HK-2 (cell line): ENCODE measurements at regions not wholly inside any gene's neighbourhood (a gene's known extent, or its start where the extent isn't known, plus 50 kb on each side); places are given as distances from the start of the nearest gene placed in this dataset.
"Not testable (repeated sequence)": the region's sequence is repeated elsewhere in the genome, so short reads cannot be mapped to it uniquely, and the experiment has no call there.

Source experiments
- DNase-seq: peaks from one replicate; pipeline ENCODE4 v3.0.0-alpha.2; 2018; ENCODE audit not compliant: unreplicated experiment

DNA sequence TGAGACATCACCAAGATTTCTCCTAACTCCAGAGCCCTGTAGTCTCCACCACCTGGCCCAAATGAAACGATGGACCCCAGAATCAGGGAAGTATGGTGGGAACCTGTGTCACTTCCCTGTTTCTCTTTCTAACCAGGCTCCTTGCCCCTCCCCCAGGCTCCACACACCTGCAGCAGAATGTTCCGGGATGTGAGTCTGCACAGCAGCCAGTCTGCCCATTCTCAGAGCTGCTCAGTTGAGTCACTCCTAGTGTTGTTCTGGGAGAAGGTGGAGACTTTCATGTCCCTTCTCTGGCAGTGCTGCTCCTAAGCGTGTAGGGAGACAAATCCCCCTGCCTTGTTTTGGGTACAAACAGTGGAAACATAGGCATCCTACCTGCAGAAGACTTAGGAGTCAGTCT lies 76.0 kb upstream of the XPA start:
- no peak for DNase-seq

DNA sequence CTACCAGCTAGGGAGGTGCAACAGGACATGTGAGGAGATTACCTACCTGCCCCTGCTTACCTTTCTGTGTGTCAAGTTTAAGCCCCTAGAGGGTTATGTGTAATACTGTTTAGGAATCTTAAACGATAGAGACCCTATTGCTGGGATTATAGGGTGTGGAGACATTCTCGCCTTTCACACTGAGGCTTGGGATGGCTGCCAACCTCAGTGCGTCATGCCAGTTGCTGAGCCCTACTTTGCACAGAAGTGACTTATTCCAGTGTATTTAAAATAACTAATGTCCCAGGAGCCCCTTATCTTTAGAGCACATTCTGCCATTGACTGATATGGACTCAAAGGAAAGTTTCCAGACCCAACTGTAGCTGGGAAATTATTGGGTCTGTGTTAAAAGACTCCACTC lies 76.6 kb upstream of the XPA start:
- DNase-seq, result no peak

DNA sequence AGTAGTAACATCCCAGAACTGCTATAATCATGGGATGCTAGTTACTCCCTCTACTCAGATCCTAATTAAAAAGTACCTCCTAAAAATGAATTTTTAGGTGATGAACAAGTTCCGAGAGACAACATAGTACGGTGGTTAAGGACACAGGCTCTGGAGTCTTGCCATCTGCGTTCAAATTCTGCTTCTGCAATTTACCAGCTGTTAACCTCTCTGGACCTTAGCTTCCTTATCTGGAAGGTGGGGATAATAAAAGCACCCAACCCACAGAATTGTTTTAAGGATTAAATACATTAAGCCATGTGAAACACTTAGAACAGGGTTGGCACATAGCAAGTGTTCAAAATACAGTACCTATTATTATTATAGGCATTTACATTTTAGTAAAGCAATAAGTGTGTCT lies 77.5 kb upstream of the XPA start:
- no peak for DNase-seq

DNA sequence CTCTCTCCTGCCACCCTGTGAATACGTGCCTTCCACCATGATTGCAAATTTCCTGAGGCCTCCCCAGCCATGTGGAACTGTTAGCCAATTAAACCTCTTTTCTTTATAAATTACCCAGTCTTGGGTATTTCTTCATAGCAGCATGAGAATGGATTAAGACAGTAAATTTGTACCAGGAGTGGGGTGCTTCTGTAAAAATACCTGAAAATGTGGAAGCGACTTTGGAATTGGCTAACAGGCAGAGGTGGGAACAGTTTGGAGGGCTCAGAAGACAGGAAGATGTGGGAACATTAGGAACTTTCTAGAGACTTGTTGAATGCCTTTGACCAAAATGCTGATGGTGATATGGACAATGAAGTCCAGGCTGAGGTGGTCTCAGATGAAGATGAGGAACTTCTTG lies 74.3 kb upstream of the FOXE1 start:
- DNase-seq, result not testable (repeated sequence)

DNA sequence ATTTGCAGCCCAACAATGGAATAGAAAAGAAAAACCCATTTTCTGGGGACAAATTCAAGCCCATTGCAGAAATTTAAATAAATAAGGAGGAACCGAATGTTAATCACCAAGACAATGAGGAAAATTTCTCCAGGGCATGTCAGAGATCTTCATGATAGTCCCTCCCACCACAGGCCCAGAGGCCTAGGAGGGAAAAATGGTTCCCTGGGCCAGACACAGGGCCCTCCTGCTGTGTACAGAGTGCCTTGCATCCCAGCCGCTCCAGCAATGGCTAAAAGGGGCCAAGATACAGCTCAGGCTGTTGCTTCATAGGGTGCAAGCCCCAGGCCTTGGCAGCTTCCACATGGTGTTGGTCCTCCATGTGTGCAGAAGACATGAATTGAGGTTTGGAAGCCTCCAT lies 73.4 kb upstream of the FOXE1 start:
- DNase-seq, result no peak

DNA sequence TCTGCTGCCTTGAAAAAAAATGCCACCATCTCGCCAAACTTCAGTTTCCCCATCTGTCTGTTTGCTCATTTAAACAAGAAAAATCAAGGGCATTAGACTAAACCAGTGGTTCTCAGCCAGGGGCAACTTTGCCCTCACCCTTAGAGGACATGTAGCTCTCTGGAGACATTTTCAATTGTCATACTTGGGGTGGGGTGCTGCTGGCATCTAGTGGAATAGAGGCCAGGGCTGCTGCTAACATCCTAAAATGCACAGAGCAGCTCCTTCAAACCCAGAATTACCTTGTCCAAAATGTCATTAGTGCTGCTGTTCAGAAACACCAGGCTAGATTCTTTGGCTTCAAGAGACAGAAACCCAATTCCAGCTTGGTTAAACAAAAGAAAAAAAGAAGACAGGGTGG lies 71.1 kb upstream of the FOXE1 start:
- DNase-seq, result no peak

DNA sequence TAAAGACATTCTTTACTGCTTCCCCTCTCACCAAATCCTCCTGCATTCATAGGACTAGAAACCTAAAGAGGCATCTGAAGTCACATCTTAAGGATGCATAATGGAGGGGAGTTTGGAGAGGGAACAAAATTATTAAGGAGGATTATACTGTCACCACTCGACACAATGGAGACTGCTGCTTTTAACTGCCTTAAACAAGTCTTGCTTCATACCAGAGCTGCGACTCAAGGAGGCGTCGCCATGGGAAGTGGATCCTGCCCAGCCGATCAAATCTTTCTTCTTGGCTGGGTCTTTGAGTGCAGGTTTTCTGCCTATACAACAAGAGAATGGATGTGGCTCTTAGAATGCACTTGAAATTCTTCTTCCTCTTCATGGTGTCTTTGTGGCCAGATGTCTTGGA lies 66.7 kb upstream of the FOXE1 start:
- DNase-seq, result peak; percentile 41

DNA sequence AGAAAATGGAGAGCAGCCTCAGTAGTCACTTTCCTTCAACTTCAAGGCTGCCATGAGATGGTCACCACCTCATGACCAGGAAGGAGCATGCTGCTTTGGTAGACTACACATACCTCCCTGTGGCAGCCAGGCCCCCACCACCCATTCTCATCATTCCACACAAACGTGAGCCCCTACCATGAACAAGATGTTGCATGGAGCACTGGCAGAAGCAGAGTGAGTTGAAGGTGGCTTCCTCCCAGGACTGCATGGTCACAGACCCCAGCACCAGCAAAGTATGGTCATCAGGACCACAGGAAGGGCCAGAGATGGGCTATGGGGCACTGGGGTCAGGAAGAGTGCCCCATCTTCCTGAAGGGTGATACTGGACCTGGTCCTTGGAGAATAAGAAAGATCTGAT lies 65.5 kb upstream of the FOXE1 start:
- DNase-seq, result no peak

DNA sequence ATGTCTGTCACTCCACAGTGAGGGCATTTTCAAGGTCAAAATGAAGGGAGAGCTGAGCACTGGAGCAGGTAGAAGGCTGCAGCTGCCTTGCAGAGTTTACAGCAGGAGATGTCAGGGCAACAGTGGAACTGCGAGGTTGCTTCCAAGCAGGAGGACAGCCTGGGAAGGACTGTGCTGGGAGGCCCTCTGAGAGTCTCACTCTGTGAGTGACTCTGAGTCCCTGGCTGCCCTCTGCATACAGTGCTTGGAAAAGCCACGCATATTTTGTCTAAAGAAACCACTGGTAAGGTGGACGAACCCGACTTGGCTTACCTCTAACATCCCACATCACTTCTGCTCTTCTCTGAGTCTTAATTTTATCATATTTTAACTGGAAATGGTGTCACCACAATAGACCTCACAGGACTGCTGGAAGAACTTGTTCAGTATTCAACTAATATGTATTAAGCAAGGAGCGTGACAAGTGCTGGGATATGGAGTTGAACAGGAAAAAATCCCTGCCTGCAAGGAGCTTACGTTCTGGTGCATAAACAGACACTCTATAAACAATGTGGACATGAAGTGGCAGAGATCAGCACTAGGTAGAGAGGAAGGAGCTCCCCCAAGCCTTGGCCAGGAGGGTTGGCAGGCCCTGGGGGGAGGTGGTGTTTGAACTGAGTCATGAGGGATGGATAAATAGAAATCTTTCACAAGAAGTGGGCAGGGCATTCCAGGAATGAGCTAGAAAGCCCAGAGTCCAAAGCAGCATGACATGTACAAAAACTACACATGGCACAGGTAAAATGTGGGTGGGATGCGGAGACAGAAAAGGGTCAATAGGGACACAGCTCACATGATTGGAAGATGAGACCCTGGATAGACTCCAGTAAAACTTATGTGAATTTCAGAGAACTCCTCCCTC lies 64.0 kb upstream of the FOXE1 start:
- DNase-seq, result peak; percentile 21

DNA sequence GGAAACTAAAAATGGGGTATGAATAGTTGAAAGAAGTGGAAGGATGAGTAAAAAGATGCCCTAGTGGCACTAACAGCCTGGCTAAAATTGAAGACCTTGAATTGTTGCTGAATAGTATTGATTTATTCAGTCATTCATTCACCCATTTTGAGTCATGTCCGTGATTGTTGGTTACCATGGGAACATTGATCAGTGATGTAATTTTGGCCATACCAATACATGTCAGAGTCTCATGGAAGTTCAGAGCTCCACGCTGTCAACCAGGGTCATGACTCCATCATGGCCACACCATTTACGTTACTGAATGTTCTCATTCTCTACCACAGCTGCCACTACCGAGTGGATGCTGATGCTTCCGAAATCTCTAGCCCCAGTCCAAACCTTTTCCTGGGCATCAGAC lies 62.5 kb upstream of the FOXE1 start:
- no peak for DNase-seq

DNA sequence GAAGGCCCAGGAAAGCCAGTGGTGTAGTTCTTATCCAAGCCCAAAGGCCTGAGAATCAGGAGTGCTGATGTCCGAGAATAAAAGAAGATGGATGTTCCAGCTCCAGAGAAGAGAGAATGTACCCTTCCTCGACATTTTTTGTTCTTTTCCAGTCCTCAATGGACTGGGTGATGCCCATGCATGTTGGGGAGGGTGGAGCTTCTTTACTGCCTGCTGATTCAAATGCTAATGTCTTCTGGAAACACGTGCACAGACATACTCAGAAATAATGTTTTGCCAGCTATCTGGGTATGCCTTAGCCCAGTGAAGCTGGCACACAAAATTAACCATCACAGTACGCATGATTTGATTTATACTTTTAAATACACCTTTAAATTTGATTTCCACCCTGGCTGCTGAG lies 61.5 kb upstream of the FOXE1 start:
- DNase-seq, result no peak

DNA sequence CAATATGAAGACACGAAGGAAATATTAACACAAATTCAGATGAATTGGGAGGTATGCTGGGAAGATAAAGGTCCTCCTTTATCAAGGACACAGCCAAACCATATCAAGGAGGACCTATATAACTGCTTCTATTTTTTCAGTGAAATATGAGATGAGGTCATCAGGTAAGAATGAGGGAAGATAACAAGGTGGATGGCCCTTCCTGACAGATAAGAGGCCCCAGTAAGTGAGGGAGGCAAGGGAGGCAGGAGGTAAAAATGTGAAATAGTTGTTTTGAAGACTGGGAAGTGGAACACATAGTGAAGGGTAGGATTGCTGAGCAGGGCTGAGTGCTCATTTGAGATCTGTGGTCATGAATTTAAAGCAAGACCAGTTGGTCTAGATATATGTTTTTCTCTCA lies 60.0 kb upstream of the FOXE1 start:
- no peak for DNase-seq

DNA sequence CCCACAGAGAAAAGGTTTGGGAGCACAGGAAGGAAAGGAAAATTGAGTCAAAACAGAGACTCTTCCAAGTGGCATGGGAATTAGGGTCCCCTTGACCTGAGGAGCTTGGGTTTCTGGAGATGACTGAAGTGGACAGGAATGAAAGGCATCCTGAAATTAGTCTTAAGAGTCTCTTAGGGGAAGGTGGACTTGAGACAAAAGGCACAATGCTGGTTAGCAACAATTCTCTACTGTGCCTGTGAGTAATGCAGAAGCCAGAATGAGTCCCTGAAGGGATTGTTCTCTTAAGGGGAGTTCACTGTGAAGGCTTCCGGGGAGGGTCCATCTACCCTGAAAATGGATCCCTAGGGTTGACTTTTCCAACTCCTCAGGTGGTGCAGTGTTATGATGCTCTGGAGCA lies 58.4 kb upstream of the FOXE1 start:
- DNase-seq, result no peak

DNA sequence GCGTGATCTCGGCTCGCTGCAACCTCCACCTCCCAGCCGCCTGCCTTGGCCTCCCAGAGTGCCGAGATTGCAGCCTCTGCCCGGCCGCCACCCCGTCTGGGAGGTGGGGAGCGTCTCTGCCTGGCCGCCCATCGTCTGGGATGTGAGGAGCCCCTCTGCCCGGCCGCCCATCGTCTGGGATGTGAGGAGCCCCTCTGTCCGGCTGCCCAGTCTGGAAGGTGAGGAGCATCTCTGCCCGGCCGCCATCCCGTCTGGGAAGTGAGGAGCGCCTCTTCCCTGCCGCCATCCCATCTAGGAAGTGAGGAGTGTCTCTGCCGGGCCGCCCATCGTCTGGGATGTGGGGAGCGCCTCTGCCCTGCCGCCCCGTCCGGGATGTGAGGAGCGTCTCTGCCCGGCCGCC lies 56.9 kb upstream of the FOXE1 start:
- DNase-seq, result not testable (repeated sequence)

DNA sequence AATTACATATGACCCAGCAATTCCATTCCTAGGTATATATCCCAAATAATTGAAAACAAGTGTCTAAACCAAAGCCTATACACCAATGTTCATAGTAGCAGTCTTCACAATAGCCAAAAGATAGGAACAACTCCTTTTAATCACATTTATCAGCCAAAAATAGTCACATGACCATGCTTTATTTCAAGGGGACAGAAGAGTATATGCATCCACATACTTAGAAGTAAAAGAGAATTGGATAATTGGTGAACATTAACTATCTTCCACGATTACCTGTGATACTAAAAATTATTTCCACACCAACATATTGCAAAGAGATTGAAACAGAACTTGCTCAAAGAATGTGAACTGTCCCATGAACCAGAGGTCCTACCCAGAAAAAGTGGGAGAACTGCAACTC lies 51.8 kb upstream of the FOXE1 start:
- no peak for DNase-seq

DNA sequence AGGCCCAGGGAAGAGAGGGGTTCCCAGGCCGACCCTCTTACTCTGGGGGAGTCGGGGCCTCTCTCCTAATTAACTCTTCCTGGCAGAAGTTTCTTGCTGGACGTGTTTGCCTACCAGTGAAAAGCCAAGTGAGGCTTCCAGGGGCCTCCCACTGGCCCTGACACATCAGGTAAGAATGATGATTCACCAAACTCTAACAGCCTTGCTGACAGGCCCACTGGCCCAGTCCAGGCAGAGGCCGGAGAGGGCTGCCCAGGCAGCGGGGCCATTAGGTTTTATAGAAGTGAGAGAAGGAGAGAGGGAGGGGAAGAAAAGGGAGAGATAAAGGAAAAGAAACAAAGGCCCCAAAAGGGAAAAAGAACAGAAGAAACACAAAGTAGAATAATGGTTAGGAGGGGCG lies 50.8 kb upstream of the FOXE1 start:
- DNase-seq, result peak; percentile 84

DNA sequence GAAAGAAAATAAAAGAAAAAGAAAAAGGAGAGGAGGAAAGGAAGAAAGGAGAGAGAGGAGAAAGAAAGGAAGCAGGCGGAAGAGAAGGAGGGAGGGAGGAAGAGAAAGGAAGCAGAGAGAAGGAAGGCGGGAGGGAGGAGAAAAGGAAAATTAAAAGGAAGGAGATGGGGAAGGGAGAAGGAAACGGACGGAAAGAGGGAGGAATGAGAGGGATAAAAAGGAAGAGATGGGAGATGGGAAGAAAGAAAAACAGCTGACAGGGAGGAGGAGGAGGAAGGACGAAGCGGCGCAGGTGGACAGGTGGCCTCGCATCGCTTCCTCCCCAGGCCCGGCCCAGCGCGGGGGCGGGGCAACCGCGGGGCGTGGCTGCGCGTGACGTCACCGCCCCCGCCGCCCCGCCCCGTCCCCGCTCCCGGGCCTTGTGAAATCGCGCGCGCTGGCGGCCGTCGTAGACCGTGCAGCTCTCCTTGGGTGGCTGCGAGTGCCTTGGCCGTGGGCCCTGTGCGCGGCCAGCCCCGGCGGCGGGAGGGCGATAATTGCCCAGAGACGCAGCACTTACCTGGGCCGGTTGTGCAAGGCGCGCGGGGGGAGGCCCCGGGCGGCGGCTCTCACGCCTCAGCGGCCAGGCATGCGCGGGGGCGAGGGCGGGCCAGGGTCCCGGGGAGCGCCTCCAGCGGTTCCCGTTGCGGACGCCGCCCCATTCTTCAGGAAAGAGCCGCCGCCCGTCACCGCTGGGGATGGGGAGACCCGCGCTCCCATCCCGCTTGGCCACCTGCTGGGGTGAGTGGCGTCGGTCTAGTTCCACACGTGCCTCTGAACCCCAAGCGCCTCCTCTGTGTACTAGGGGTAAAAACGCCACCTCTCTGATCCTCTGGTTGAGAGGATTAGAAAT lies 49.6 kb upstream of the FOXE1 start:
- peak; percentile 86 for DNase-seq
